Thyroid gland (tissue), 4 donors: ENCODE measurements at regions not wholly inside any gene's neighbourhood (a gene's known extent, or its start where the extent isn't known, plus 50 kb on each side); places are given as distances from the start of the nearest gene placed in this dataset.

Source experiments
- DNase-seq, 2 donors: peaks; one replicate each; pipeline ENCODE4 v3.0.0-alpha.2; 2019
- H3K27ac ChIP-seq, 3 donors: fragments of 200-600 bp; sonication (generic); 1 replicate in 2 of 3; 2 replicates in 1 of 3; pipeline ENCODE4 v1.5.1; 2016 to 2019; ENCODE audit warnings: mild to moderate bottlenecking in 1 of 3, moderate library complexity in 1 of 3
- H3K27me3 ChIP-seq: fragments of 200-600 bp; sonication (generic); one replicate; pipeline ENCODE4 v1.5.1; 2019
- H3K36me3 ChIP-seq, 2 donors: fragments of 200-600 bp; sonication (generic); one replicate each; pipeline ENCODE4 v1.5.1; 2016 to 2019
- H3K4me1 ChIP-seq, 2 donors: fragments of 200-600 bp; sonication (generic); one replicate each; pipeline ENCODE4 v1.5.1; 2017 to 2019
- H3K4me3 ChIP-seq, 3 donors: fragments of 200-600 bp; sonication (generic); replicated peaks in 1 of 3; 1 replicate in 2 of 3; 2 replicates in 1 of 3; pipeline ENCODE4 v1.5.1; 2016; ENCODE audit warnings: mild to moderate bottlenecking in 1 of 3
- H3K9me3 ChIP-seq: fragments of 200-600 bp; sonication (generic); one replicate; pipeline ENCODE4 v1.5.1; 2017
- CTCF ChIP-seq, 6 experiments: fragments of 200-600 bp in 3 of 6; fragments of 450-650 bp in 3 of 6; sonication (generic) in 3 of 6; IDR thresholded peaks; one replicate each; pipeline ENCODE4 v1.5.1; 2016 to 2019; ENCODE audit warnings: antibody characterized with exemption in 6 of 6, mild to moderate bottlenecking in 2 of 6, inconsistent platforms in 1 of 6, moderate library complexity in 1 of 6
- POLR2A ChIP-seq, 2 donors: fragments of 450-650 bp; IDR thresholded peaks; one replicate each; pipeline ENCODE4 v1.6.1; 2017; ENCODE audit warnings: antibody characterized with exemption in 2 of 2, mild to moderate bottlenecking in 2 of 2, moderate library complexity in 1 of 2
- WGBS, 2 donors: methylation state at CpG; one replicate each; pipeline ENCODE4 v1.1.5; 2017; 5-methylcytosine and 5-hydroxymethylcytosine counted together
- intact Hi-C: fragments of 100-400 bp; cut with DNase I; formaldehyde crosslinking; loops from one replicate; pipeline ENCODE4 v1.15.1; 2023

GRCh38 chr18:51339856-51340255 is 142.4 kb upstream of the MEX3C start:
- Histone ChIP-seq H3K4me3 (no peak overlapping the region), H3K27me3 (no peaks in the 10 kb centered on the region), H3K9me3 (no peaks in the 10 kb centered on the region), H3K4me1 (no peaks in the 10 kb centered on the region), H3K36me3 (no peaks in the 10 kb centered on the region), H3K27ac (no peak overlapping the region)
- intact Hi-C loops = no loop called here
- TF ChIP-seq POLR2A (IDR thresholded peaks at IDR 0.05) = no peak
- no peak for TF ChIP-seq CTCF (IDR thresholded peaks at IDR 0.05)
- no peak for DNase-seq
- WGBS, 2 donors = 85 to 92% methylated on average over 2 of the region's 2 CpGs

GRCh38 chr18:51340332-51340731 is 142.9 kb upstream of the MEX3C start:
- intact Hi-C loops = no loop called here
- H3K9me3 ChIP-seq = no peaks in the 10 kb centered on the region
- 95 to 100% methylated on average over 1 of the region's 1 CpG for WGBS, 2 donors

GRCh38 chr18:51342815-51343214 is 145.3 kb upstream of the MEX3C start:
- H3K27ac ChIP-seq = no peak overlapping the region

More at GRCh38 chr18:51340332-51340731, 142.9 kb upstream of the MEX3C start:
- Histone ChIP-seq H3K27ac (no peak overlapping the region), H3K27me3 (no peaks in the 10 kb centered on the region), H3K4me1 (no peaks in the 10 kb centered on the region), H3K4me3 (no peak overlapping the region), H3K36me3 (no peaks in the 10 kb centered on the region)
- no peak for DNase-seq
- TF ChIP-seq CTCF (IDR thresholded peaks at IDR 0.05) = no peak
- TF ChIP-seq POLR2A (IDR thresholded peaks at IDR 0.05) = no peak

GRCh38 chr18:51345848-51346391 is 148.4 kb upstream of the MEX3C start:
- intact Hi-C loops = no loop called here
- TF ChIP-seq CTCF (IDR thresholded peaks at IDR 0.05) (no peak), POLR2A (IDR thresholded peaks at IDR 0.05) (no peak)
- Histone ChIP-seq H3K36me3 (no peaks in the 10 kb centered on the region), H3K27me3 (no peaks in the 10 kb centered on the region), H3K27ac (no peak overlapping the region), H3K4me1 (no peaks in the 10 kb centered on the region), H3K4me3 (no peak overlapping the region), H3K9me3 (no peaks in the 10 kb centered on the region)
- 90 to 92% methylated on average over 5 of the region's 5 CpGs for WGBS, 2 donors
- no peak for DNase-seq

More at GRCh38 chr18:51342815-51343214, 145.3 kb upstream of the MEX3C start:
- TF ChIP-seq CTCF (IDR thresholded peaks at IDR 0.05) (no peak), POLR2A (IDR thresholded peaks at IDR 0.05) (no peak)
- intact Hi-C loops = no loop called here
- no peaks in the 10 kb centered on the region for H3K9me3 ChIP-seq
- H3K36me3 ChIP-seq = no peaks in the 10 kb centered on the region
- H3K4me3 ChIP-seq = no peak overlapping the region
- DNase-seq = no peak
- no peaks in the 10 kb centered on the region for H3K27me3 ChIP-seq
- no peaks in the 10 kb centered on the region for H3K4me1 ChIP-seq

- no peak overlapping the region for H3K4me3 ChIP-seq
- no peaks in the 10 kb centered on the region for H3K36me3 ChIP-seq
- intact Hi-C loops = no loop called here
- no peak overlapping the region for H3K27ac ChIP-seq
- no peak for TF ChIP-seq POLR2A (IDR thresholded peaks at IDR 0.05)
- TF ChIP-seq CTCF (IDR thresholded peaks at IDR 0.05) = no peak
- no peaks in the 10 kb centered on the region for H3K9me3 ChIP-seq
- H3K4me1 ChIP-seq = no peaks in the 10 kb centered on the region
- DNase-seq = no peak
- 80 to 91% methylated on average over 4 of the region's 4 CpGs for WGBS, 2 donors
- H3K27me3 ChIP-seq = no peaks in the 10 kb centered on the region
These were observed 148.9 kb upstream of the MEX3C start for GRCh38 chr18:51346404-51346803.
